NB4 (cell line): ENCODE measurements at regions not wholly inside any gene's neighbourhood (a gene's known extent, or its start where the extent isn't known, plus 50 kb on each side); places are given as distances from the start of the nearest gene placed in this dataset.

ENCODE experiments used
- CTCF ChIP-seq: IDR thresholded peaks from one replicate; pipeline ENCODE4 v1.5.1; 2012; ENCODE audit warnings: low read depth, low read length
- MYC ChIP-seq: IDR thresholded peaks from 2 replicates; pipeline ENCODE4 v1.6.1; 2011; ENCODE audit warnings: low read depth, low read length
- POLR2A ChIP-seq: IDR thresholded peaks from 2 replicates; pipeline ENCODE4 v1.6.1; 2011; ENCODE audit warnings: mild to moderate bottlenecking; ENCODE audit not compliant: insufficient read length; ENCODE audit errors: extremely low read depth

- TF ChIP-seq CTCF (no peak), POLR2A (no peak), MYC (no peak)
Observed at GRCh38 chr13:79786176-79786575, 305.2 kb downstream of the NDFIP2 start.
